Hematopoietic multipotent progenitor cell treated with erythropoietin and hydrocortisone succinate and interleukin-3 and kit ligand, for 8 days (in vitro differentiated cells): ENCODE measurements at regions not wholly inside any gene's neighbourhood (a gene's known extent, or its start where the extent isn't known, plus 50 kb on each side); places are given as distances from the start of the nearest gene placed in this dataset.
"Not testable (repeated sequence)": the region's sequence is repeated elsewhere in the genome, so short reads cannot be mapped to it uniquely, and the experiment has no call there.

Experiments used
- DNase-seq: peaks from one replicate; pipeline ENCODE4 v3.0.0-alpha.2; 2015

DNA sequence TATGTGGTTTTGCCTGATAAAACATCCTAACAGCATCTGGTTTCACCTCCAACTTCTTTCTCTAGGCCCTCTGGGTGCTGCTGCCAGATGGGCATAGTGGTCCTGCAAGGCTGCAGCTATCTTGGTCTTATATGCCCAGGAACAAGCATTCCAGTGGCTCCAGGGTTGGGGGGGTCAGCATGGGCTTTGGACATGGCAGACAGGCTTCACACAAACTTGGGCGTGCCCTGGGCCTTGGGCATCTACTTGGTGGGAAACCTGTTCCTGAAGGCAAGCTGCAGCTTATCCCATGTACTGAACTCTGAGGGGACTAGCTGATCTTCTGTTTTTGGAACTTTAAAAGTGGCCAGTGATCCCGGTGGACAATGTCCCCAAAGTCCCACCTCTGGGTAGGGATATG lies 54.9 kb upstream of the ZNF678 start:
- no peak for DNase-seq

DNA sequence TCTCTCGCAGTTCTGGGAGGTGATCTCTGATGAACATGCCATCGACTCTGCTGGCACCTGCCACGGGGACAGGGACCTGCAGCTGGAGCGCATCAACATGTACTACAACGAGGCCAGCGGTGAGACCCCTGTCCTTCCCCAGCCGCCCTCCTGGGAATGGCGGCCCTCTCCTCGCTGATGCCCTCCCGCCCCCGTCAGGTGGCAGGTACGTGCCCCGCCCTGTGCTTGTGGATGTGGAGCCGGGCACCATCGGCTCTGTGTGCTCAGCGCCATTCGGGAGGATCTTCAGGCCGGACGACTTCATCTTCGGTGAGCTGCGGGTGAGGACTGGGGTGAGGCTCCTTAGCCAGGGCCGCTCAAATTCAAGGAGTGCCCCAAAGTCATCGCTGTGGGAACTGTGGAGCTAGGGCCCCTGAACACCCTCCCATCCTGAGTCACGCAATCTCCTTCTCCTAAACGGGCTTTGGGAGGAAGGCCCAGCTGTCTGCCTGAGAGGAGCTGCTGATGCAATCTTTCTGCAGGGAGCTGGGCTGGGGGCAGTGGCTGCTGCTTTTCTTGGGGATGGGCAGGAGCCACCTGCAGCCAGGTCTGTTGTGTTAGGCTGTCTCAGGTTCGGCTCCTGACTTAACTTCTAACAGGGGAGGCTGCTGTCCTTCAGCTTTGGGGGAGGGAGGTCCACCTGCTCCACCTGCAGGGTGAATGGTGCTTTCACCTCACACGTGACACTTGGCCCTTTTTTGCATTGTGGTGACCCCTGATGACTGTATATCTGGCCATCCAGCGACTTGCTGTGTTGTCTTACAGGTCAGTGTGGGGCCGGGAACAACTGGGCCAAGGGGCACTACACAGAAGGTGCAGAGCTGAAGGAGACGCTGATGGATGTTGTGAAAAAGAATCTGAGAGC lies 56.6 kb upstream of the ZNF678 start:
- not testable (repeated sequence) for DNase-seq

DNA sequence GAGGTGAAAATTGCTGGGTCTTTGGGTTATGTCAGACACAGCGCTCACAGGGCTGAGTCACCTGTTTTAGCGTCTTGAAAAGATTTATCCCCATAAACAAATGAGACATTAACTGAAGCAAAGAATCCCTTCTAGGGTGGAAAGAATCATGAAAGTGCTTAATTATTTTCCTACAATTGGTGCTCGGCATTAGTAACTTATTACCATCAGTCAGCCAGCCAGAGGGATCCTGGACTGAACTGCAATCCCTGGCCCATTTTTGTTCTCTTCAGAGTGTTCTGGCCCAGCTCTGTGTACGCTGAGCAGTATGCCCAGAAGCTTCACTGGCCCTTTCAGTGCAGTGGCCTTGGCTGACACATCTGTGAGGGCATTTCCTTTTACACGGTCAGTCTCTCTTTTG lies 67.3 kb upstream of the ZNF678 start:
- not testable (repeated sequence) for DNase-seq

DNA sequence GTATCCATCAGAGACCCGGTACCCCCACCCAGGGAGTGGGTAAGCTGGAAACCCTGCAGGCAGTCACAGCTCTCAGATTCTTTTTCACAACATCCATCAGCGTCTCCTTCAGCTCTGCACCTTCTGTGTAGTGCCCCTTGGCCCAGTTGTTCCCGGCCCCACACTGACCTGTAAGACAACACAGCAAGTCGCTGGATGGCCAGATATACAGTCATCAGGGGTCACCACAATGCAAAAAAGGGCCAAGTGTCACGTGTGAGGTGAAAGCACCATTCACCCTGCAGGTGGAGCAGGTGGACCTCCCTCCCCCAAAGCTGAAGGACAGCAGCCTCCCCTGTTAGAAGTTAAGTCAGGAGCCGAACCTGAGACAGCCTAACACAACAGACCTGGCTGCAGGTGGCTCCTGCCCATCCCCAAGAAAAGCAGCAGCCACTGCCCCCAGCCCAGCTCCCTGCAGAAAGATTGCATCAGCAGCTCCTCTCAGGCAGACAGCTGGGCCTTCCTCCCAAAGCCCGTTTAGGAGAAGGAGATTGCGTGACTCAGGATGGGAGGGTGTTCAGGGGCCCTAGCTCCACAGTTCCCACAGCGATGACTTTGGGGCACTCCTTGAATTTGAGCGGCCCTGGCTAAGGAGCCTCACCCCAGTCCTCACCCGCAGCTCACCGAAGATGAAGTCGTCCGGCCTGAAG lies 69.3 kb upstream of the ZNF678 start:
- DNase-seq = not testable (repeated sequence)

DNA sequence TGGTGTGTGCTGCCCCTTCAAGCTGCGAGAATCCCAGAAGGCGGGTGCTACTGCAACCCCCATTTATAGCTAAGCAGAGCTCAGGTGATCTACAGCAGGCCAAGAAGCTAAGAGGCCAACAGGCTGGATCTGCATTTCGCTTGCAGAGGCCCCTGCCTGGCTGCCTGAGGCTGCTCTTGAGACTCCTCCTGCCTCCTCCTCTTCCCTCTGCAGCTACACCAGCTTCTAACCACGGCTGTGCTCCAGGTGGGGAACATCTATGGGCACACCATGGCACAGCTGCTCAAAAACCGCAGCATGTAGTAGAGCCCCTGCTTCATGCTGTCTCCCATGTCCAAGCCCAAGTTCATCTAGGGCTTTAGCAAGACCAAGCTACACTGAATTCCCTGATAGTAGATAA lies 72.9 kb upstream of the ZNF678 start:
- no peak for DNase-seq

DNA sequence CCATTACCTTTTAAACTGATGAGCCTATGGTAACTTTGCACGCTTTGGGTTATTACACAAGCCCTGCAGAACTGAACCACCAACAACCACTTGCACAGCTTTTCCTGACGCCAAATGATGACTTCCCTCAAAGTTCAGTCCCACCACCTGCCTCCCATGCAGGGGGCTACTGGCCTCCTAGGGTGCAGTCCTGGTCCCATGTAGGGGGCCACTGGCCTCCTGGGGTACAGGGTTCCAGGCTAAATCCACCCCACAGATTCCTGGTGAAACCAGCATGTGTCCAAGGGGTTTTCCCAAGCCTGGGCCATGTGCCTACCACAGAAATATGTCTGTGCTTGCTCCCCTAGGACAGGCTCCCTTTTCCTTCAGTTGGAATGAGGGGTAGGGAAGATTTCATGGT lies 73.4 kb upstream of the ZNF678 start:
- DNase-seq = no peak

DNA sequence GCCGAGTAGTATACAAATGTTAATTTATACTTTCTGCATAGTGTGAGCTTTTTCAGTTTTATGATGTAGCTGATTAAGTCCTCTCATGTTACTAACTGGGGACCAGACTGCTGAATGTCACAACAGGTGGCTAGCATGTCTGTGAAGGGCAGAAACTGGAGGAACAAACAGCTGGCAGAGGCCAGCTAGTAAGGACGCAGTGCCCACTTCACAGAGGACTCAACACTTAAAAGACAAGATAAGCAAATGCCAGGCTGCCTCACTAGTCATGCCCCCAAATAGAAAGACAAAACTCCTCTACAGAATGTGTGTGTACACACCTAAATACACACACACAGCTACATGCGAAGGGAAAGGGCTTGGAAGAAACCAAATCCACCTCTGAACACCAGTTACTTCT lies 73.8 kb upstream of the ZNF678 start:
- no peak for DNase-seq

DNA sequence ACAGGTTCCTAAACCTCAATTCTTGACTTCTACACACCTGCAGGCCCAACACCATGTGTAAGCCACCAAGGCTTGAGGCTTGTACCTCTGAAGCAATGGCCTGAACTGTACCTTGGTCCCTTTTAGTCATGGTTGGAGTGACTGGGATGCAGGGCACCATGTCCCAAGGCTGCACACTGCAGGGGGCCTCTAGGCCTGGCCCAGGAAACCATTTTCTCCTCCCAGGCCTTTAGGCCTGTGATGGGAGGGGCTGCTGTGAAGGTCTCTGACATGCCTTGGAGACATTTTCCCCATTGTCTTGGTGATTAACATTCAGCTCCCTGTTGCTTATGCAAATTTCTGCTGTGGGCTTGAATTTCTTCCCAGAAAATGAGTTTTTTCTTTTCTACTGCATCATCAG lies 75.8 kb upstream of the ZNF678 start:
- DNase-seq = no peak

DNA sequence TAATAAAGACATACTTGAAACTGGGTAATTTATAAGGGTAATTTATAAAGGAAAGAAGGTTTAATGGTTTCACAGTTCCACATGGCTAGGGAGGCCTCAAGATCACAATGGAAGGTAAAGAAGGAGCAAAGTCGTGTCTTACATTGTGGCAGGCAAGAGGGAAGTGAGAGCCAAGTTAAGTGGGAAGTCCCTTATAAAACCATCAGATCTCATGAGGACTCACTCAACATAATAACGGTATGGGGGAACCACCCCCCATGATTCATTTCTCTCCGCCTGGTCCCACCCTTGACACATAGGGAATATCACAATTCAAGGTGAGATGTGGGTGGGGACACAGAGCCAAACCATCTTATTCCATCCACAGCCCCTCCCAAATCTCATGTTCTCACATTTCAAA lies 76.8 kb upstream of the ZNF678 start:
- no peak for DNase-seq

DNA sequence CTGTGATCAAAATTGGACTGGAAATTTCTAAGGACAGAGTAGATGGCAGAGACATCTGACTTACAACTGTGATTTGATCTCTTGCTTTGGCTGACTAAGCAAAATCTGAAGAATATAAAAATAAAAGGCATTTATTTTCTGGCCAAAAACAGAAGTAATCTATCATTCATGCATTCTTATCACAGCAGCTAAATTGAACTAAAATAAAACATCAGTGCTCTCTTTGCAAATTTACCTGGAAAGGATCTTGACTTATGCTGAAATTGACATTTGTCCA lies 81.4 kb upstream of the ZNF678 start:
- no peak for DNase-seq

DNA sequence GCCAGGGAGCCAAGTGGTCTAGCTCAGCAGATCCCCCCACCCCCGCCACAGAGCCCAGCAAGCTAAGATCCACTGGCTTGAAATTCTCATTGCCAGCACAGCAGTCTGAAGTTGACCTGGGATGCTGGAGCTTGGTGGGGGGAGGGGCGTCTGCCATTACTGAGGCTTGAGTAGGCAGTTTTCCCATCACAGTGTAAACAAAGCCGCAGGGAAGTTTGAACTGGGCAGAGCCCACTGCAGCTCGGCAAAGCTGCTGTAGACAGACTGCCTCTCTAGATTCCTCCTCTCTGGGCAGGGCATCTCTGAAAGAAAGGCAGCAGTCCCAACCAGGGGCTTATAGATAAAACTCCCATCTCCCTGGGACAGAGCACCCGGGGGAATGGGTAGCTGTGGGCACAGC lies 89.3 kb upstream of the ZNF678 start:
- DNase-seq = not testable (repeated sequence)

DNA sequence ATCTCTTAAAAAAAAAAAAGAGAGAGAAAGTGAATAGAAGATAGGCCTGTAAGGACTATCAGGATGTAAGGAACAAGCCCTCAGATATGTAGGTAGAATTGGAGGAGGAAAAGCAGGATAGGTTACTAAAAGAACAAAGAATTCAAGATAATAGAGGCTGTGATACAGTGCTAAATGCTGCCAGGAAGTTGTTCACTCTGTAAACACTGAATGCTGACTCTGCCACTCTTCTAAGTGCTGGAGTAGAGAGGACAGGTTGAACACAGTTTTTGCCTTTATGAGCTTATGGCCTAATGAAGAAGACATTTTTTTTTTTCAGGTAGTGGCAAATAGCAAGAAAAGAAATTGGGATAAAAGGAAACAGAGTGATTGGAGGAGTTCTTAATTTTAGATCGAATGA lies 90.6 kb upstream of the ZNF678 start:
- DNase-seq = no peak

DNA sequence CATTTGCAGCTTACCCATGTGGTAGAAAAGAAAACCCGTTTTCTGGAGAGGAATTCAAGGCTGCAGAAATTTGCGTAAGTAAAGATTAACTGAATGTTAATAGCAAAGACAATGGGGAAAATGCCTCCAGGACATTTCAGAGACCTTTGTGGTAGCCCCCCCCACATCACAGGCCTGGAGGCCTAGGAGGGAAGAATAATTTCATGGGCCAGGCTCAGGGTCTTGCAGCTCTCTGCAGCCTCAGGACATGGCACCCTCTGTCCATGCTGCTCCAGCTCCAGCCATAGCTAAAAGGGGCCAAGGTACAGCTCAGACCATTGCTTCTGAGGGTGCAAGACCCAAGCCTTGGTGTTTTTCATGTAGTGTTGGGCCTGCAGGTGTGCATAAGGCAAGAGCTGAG lies 92.7 kb upstream of the ZNF678 start:
- no peak for DNase-seq

DNA sequence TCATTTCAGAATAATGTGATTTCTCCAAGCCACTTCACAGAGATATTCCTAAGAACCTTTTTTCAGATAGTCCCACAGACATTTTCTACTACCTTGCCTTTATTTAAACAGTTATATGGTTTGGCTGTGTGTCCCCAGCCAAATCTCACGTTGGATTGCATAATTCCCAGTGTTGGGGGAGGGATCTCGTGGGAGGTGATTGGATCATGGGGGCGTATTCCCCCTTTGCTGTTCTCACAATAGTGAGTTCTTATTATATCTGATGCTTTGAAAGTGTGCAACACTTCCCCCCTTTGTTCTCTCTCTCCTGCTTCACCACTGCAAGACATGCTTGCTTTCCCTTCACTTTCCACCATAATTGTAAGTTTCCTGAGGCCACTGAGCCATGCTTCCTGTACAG lies 93.6 kb upstream of the ZNF678 start:
- no peak for DNase-seq

DNA sequence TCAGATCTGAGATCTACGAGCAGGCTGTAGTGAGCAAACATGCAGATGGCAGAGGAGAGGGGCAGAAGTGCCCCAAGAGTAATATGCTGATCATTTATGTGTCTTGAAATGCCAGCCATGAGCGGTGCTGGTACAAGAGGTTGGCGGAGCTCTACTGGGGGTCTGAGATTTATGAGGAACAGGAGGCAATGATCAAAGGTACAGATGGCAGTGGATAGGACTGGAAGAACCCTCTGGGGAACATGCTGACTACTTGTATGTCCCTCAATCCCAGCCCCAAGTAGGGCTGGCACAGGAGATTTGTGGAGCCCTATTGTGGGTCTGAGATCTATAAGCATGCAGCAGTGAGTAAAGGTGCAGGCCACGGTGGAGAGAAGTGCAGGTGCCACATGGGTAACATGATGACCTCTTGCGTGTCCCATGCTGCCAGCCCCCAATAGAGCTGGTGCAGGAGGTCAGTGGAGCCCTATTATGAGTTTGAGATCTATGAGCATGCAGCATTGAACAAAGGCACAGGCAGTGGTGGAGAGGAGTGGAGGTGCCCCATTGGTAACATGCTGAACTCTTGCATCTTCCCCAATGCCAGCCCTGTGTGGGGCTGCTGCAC lies 97.2 kb upstream of the ZNF678 start:
- DNase-seq = no peak

DNA sequence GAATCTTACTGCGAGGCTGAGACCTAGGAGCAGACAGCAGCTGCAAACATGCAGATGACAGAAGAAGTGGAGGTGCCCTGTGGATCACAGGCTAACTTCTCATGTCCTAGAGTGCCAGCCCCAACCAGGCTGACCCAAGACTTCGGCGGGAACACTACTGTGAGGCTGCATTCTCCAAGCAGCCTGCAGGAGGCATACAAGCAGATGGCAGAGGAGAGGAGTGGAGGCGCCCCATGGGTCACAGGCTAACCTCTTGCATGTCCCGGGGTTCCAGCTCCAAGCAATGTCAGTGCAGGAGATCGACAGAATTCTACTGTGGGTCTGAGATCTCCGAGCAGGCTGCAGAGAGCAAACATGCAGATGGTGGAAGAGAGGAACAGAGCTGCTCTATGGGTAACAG lies 98.1 kb upstream of the ZNF678 start:
- DNase-seq = no peak

DNA sequence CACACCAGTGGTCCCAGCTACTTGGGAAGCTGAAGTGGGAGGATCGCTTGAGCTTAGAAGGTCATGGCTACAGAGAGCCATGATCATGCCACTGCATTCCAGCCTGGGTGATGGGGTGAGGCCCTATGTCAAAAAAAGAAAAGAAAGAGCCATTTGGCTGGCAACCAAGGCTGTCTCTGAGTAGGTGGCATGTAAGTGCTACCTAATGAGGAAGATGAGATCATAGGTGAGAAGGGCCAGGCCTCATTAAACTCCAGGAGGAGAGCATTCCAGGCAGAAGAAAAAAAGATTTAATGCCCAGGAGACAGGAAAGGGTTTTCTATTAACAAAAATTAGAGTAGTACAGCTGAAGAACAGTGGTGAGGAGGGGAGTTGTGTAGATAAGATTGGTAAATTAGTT lies 103.4 kb upstream of the ZNF678 start:
- no peak for DNase-seq

DNA sequence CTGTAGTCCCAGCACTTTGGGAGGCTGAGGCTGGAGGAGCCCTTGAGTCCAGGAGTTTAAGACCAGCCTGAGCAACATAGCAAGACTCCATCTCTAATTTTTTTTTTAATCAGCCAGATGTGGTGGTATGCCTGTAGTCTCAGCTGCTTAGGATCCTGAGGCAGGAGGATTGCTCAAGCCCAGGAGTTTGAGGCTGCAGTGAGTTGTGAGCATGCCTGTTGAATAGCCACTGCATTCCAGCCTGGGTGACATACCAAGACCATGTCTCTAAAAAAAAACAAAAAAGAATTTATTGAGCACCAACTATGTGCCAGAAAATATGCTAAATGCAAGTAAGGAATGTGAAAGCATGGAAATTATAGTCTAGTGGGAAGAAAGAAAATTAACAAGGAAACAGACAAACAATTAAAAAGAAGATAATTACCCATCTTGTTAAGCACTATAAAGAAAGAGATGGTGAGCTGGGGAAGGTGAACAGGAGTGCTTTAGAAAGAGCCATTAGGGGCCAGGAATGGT lies 104.0 kb upstream of the ZNF678 start:
- no peak for DNase-seq

DNA sequence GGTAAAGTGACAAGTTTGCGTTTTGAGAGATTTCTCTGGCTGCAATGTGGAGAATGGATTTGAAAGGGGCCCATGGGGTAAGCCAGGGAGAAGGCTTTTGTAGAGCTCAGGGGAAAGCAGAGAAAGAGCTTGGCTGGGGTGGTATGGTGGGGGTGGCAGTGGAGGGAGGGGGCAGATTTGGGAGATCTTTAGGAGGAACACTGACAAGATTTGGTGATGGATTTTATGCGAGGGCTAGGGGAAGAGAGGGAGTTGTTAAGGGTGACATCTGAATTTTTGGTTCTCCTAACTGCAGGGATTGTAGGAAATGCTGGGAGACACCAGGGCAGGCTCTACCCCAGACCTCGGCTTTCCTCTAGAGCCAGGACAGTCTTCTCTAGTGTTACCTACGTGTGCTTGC lies 108.7 kb upstream of the ZNF678 start:
- no peak for DNase-seq

DNA sequence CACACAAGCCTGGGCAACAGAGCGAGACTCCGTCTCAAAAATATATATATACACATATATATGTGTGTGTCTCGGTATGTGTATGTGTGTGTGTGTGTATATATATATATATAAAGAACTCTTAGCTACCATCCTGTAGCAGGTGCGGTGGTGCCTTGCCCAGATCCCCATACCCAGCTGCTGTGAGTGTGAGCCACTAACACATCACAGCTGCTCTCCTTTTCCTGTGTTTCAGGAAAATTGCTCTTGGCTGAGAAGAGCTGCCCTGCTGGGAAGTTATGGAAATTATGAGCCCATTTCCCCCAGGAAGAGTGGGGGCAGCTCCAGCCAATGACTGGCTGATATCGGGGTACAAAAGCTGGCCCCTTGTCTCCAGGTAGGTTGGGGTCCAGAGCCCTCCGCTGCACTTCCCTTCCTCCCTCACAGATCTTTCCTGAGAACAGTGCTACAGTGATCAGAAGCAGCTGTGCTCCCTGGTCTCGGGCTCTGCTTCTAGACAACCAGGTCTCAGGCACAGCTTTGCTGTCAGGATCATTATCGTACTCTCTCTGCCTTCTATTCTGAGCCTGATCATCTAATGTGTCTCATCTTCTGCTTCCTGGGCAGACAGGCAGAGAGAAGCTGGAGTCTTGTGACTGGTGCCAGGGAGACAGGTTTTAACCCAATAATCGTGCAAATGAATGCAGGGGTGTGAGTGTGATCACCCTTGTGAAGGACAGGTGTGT lies 109.6 kb upstream of the ZNF678 start:
- DNase-seq = no peak

DNA sequence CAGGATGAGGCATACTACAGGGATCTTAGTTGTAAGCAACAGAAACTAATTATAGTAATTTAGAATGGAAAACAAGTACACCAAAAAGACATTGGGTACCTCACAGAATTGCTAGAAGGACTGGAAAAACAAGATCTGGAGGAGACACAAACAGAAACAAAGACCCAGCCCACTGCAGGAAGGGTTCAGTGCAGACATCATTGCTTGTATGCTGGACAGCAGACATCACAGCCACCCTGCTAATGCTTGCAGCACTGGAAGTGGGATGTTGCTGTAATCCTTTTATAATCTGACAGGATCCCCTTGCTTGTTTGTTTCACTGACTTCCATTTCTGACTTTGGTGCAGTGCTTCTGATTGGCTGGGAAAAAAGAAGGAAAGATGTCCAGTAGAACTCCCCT lies 111.4 kb upstream of the ZNF678 start:
- no peak for DNase-seq

DNA sequence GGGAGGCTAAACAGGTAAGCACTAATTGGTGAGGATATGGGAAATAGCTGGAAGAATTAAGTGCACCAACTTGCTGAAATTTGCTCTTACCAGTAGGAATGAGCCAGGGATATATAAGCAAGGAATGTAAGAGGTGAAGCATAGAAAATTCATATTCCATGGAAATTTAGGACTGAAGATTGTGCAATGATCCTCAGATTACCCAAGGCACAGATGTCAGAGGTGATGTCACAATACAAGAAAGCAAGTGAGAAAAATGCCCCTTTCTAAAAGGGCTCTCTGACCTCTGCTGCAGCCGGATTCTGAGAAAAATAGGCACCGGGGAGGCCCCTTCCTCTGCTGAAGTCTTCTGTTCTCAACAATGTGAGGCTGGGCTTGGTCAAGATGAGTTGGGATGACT lies 112.3 kb upstream of the ZNF678 start:
- no peak for DNase-seq

DNA sequence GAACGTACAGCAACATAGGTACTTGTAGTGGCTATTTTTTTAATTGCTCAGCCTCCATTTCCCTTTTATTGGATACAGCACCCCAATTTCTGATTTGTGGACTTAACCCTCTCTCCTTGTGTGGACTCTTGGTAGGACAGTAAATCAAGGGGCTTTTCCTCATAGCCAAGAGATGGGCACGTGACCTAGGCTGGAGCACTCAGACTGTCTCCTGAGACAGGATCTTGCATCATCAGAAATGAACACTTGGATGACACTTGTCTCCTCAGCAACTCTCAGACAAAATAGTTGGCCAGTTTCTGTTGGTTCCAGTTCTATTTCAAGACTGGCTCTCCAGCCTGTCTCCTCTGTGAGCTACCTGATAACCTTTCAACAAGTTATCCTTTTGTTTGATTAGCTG lies 112.9 kb upstream of the ZNF678 start:
- no peak for DNase-seq
